ENCODE measurements at regions not wholly inside any gene's neighbourhood (a gene's known extent, or its start where the extent isn't known, plus 50 kb on each side); places are given as distances from the start of the nearest gene placed in this dataset.

DNA sequence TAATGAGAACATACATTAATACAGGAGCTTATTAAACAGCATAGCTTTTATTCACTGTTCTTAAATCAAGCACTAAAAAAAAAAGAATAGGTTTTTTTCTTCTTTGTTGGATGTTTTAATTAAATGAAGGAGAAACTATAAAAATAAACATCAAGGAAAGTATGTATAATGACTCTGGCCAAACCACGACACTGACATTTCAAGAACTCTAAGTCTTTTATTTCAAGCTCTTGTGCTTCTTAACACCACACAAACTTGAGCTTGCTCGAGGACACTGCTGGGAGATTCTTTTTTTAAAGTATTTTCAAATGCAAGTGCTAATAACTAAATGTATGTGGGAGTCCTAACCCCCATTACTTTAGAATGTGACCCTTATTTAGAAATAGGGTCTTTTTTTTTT lies 204.9 kb upstream of the PPARGC1A start:
- no peak for ATAC-seq
- no peak for DNase-seq

DNA sequence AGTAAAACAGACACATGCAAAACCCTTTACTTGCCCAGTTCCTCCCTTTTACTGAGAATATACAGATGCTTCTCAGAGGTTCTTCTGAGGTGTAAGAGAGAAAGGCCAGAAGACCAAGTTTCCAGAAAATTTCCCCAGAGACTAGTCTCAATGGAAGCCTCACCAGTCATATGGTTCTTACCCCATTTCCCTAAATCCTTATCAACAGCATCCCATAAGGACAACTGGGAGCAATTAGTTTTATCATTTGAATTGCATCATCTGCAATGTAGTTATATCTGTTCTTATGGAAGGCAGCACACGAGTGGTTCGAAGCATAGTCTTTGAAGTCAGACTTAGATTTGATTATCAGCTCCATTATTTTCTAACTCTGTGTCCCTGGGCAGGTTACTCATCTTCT lies 203.6 kb upstream of the PPARGC1A start:
- DNase-seq: no peak
- intact Hi-C loops (cut with micrococcal nuclease): no loop called here
- no peak for ATAC-seq

More for the DNA sequence above, 204.9 kb upstream of the PPARGC1A start:
- intact Hi-C loops (cut with micrococcal nuclease): no loop called here

- DNase-seq: no peak
- intact Hi-C loops (cut with micrococcal nuclease): no loop called here
- no peak for ATAC-seq
Observed at GRCh38 chr4:24091639-24092233, 201.9 kb upstream of the PPARGC1A start.

- no peak for ATAC-seq
- DNase-seq: no peak
- intact Hi-C loops (cut with micrococcal nuclease): no loop called here
Observed at GRCh38 chr4:24089851-24090534, 200.1 kb upstream of the PPARGC1A start.

GRCh38 chr4:24080871-24081270 lies 191.0 kb upstream of the PPARGC1A start:
- intact Hi-C loops (cut with micrococcal nuclease): no loop called here

DNA sequence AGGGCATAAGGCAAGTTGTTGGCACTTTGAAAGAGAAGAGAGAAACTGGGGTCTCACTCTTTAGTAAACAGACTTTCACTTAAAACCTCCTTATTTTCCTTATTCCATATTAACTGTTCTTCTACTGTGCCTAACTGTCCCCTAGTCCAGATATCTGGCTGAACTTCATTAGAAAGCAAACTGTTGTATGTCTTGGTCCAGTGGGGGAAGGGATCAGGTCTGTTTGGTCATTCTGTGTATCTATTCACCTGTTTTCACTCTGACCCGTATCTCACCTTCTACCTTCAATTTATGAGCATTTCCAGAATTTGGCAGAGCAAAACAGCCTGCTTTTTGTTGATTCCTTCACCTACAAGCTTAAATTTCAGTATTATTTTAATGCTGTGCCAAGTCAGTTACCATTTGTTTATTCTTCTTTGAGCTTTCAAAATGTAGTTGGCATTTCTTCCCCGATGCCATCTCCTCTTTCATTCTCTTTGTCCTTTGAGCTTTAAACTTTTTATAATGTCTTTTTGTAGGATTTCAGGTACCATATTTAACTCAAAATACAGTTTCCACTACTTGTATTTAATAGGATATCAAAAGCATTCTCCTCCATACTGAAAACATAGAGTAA lies 188.6 kb upstream of the PPARGC1A start:
- DNase-seq: no peak
- intact Hi-C loops (cut with micrococcal nuclease): no loop called here
- ATAC-seq: no peak

More at GRCh38 chr4:24080871-24081270, 191.0 kb upstream of the PPARGC1A start:
- ATAC-seq (no peak), DNase-seq (no peak)

DNA sequence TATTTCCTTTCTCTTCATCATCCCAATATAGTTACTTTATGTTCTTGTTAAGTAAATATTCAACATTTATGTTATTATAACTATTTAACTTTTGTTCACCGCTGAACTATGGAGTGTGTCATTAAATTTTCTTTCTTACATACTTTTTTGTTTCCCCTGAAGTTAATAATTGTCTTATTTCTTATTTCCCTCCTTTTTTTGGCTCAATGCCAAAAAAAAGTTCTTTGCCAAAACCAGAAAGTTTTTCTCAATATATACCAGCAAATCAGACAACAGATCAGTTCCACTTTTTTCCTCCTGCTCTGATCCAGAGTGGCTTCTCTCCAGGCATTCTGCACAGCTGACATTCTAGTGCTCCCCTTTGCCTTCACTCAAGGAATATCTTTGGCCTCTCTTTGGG lies 187.0 kb upstream of the PPARGC1A start:
- no peak for ATAC-seq
- intact Hi-C loops (cut with micrococcal nuclease): no loop called here
- DNase-seq: no peak

DNA sequence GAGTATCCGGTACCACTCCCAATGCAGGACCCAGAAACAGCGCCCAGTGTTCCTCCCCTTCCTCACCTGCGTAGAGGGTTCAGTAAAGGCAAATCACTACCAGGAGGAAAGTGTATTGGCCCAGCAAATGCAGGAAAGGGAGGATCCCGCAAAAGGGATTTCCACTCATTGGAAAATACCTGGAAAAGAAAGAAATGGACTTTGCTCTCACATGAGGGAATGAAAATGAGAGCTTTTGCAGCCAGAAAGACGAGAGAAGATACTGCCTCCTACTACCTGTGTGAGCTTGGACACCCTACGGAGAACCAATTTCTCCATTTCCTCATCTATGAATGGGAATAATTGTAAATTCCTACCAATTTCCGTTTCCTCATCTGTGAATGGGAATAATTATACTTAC lies 184.1 kb upstream of the PPARGC1A start:
- no peak for DNase-seq
- no peak for ATAC-seq
- intact Hi-C loops (cut with micrococcal nuclease): no loop called here

- intact Hi-C loops (cut with micrococcal nuclease): no loop called here
- DNase-seq (no peak), ATAC-seq (no peak)
Observed at GRCh38 chr4:24071612-24072372, 181.9 kb upstream of the PPARGC1A start.

- intact Hi-C loops (cut with micrococcal nuclease): no loop called here
- ATAC-seq: no peak
Observed at GRCh38 chr4:24070117-24070516, 180.3 kb upstream of the PPARGC1A start.

GRCh38 chr4:24067367-24068193 lies 177.7 kb upstream of the PPARGC1A start:
- DNase-seq (peak; percentile 30), ATAC-seq (peak; percentile 94)
- intact Hi-C loops (cut with micrococcal nuclease): no loop called here

More at GRCh38 chr4:24070117-24070516, 180.3 kb upstream of the PPARGC1A start:
- DNase-seq: no peak

GRCh38 chr4:24065974-24066373 lies 176.1 kb upstream of the PPARGC1A start:
- ATAC-seq: no peak
- intact Hi-C loops (cut with micrococcal nuclease): no loop called here

DNA sequence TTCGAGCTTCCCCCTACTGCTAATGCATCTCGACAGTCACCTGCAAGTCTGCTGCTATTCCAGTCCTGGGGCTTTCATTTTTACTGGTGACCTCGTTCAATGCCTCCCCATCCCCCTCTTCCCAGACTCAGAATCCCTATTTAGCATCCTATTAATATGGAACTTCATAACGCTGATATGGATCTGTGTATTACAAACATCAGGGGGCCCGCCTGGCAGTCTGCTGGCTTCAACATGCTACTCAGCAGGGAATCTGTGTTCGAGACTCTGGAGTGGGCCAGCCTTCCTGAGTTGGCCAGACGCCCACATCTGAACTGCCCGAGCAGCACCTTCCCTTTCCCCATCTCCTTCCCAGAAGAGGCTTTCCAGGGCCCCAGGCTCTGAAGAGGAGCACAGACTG lies 173.9 kb upstream of the PPARGC1A start:
- intact Hi-C loops (cut with micrococcal nuclease): no loop called here
- DNase-seq: no peak
- no peak for ATAC-seq

More at GRCh38 chr4:24065974-24066373, 176.1 kb upstream of the PPARGC1A start:
- DNase-seq: no peak

DNA sequence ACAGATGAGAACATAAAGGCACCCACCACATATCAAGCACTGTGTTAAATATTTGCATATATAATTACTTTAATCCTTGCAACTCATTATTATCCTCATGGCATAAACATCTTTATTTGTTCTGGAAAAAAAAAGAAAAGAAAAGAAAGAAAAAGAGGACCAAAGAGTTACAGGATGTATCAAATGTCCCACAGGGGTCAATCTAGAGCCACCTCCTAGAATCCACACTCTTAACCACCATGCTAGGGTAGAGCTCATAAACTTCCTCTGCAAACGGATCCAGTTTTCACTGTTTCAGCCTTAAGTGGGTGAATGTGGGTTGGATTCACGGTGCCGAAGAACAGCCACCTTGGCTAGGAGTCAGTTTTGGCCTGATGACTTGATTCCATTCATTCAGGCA lies 171.1 kb upstream of the PPARGC1A start:
- DNase-seq: no peak
- intact Hi-C loops (cut with micrococcal nuclease): no loop called here
- no peak for ATAC-seq

DNA sequence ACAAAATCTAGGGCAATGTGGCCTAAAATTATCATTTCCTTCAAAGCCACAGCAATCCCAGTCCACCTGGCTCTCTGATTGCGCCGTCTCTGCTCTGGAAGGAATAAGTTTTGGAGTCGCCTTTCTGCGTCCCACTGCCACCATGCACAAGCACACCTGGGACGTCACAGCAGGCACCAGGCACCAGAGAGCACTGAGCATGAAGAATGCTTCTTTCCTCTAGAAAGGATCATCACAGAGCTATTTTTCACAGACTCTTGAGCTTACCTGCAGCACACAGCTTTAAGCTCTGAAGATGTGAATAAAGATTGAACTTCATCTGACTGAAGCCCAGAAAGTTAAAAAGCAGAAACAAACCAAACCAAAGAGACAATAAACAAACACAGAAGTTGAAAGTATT lies 170.0 kb upstream of the PPARGC1A start:
- no peak for ATAC-seq

DNA sequence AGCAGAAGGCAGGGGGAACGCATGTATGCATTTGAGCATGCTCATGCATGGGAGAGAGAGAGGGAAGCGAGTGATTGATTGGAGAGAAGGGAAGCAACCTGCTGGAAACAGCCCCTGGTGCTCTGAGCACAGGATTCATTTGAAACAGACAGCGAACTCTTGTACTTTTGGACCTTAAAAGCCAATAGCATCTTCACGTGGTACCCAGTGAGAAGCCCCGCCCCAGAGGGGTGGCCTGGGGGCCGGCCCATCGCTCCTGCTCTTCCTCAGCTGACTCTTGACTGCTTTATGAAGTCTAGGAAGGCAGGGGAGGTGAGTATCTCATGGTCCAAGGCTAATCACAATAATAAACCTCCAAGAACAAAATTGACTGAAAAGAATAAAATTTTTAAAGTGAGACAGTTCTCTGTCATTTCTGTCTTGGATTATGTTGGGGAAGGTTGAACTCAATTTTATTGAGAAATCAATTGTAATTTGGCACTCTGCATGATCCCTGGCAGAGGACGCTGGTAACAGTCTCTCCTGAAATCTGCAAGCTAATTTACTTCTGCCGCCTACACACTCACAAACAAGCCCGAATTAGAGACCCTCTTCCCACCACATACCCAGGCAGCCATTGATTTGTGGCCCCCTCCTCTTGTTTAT lies 168.2 kb upstream of the PPARGC1A start:
- intact Hi-C loops (cut with micrococcal nuclease): no loop called here
- no peak for ATAC-seq
- no peak for DNase-seq

More for the DNA sequence above, 170.0 kb upstream of the PPARGC1A start:
- no peak for DNase-seq
- intact Hi-C loops (cut with micrococcal nuclease): no loop called here

DNA sequence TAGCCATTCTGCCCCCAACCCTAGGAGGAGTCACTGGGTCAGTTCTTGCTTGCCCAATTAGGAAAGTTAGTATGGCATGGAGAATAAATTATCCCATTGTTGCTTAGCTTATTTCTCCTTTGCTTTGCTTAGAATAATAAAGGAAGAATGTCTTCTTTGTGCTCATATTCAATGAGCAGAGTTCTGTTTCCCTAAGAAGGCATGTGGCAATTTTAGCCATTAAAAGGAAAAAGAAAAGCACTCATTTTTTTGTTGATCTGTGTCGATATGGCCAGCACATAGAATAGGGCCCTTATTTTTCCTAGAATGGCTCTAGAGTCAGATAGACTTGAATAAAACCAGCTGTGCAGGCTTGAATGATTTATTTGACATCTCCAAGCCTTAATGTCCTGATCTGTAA lies 166.4 kb upstream of the PPARGC1A start:
- ATAC-seq: no peak
- DNase-seq: no peak
- intact Hi-C loops (cut with micrococcal nuclease): no loop called here

DNA sequence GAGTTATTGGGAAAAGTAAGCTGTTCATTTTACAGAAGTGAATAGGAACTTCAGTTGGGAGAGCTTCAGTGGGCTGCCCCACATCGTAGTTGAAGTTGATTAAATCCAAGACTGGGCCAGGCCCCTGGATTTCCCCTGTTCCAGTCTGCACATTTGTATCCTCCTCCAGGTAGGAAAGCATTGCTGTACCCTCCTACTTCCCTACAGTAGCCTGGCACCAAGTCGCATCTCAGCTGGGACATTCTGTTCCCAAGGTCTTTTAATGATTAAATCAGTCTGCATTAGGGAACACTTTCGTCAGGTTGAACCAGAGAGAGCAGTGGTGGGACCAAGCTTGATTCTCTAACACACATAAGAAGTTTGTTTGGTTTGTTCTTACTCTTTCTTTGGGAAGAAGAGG lies 165.8 kb upstream of the PPARGC1A start:
- ATAC-seq (no peak), DNase-seq (no peak)
- intact Hi-C loops (cut with micrococcal nuclease): no loop called here

- ATAC-seq (no peak), DNase-seq (no peak)
- intact Hi-C loops (cut with micrococcal nuclease): no loop called here
Observed at GRCh38 chr4:24054910-24055309, 165.1 kb upstream of the PPARGC1A start.

All from left ventricle myocardium superior (tissue), 1 donor.